GM12878 (cell line): ENCODE measurements at regions not wholly inside any gene's neighbourhood (a gene's known extent, or its start where the extent isn't known, plus 50 kb on each side); places are given as distances from the start of the nearest gene placed in this dataset.

Experiments
- ATAC-seq: fragments of 200-7000 bp; cut with Tn5 transposase; 3 replicates; pipeline ENCODE4 v1.9.1; 2020; ENCODE audit warnings: mild to moderate bottlenecking, moderate library complexity
- BruUV-seq: library from RNA; stranded (reverse); fragments of 400-500 nt; replicated peaks from 2 replicates; lab custom pipeline; 2021; lab: Mats Ljungman, UMichigan
- CTCF ChIA-PET: fragments of 300-600 bp; sonication (Branson Sonifier 250); formaldehyde crosslinking; extraction: SDS; loops from one replicate; lab custom pipeline; 2021; ENCODE audit warnings: inconsistent platforms; lab: Yijun Ruan, JAX
- POLR2A ChIA-PET: fragments of 350-600 bp; formaldehyde crosslinking; extraction: SDS; loops from one replicate; lab custom pipeline; 2021; ENCODE audit warnings: inconsistent platforms; lab: Charles Lee
- RAD21 ChIA-PET: fragments of 300-600 bp; sonication (Branson Sonifier 250); formaldehyde crosslinking; loops from one replicate; lab custom pipeline; 2023; ENCODE audit warnings: antibody characterized with exemption; ENCODE audit not compliant: unreplicated experiment; lab: Charles Lee
- SMC1A ChIA-PET: fragments of 300-600 bp; sonication (Branson Sonifier 250); formaldehyde crosslinking; loops from one replicate; lab custom pipeline; 2023; ENCODE audit not compliant: unreplicated experiment, uncharacterized antibody; lab: Charles Lee
- DNase-seq: peaks from one replicate; pipeline ENCODE4 v3.0.0-alpha.2; 2011; ENCODE audit warnings: low read depth, low spot score
- FAIRE-seq: peaks from 3 replicates; lab custom pipeline; 2011; peaks lifted over from hg19 to GRCh38; lab: Jason Lieb, UNC
- H2AFZ ChIP-seq: 2 replicates; pipeline ENCODE4 v1.6.0; 2011; ENCODE audit warnings: low read depth, low read length, control low read depth; ENCODE audit not compliant: control insufficient read depth
- H3K27ac ChIP-seq: 2 replicates; pipeline ENCODE4 v1.5.1; 2011; ENCODE audit warnings: control low read depth; ENCODE audit not compliant: control insufficient read depth, insufficient read depth
- H3K27me3 ChIP-seq, 2 experiments: replicated peaks in 1 of 2; 2 replicates each; pipeline versions ENCODE4 v1.6.0 to v1.6.1; 2011; ENCODE audit warnings: low read length in 1 of 2; ENCODE audit not compliant: control insufficient read depth in 2 of 2, insufficient read depth in 2 of 2
- H3K36me3 ChIP-seq, 2 experiments: 2 replicates each; pipeline ENCODE4 v1.5.1; 2011; ENCODE audit warnings: low read length in 1 of 2; ENCODE audit not compliant: control insufficient read depth in 2 of 2, insufficient read depth in 2 of 2
- H3K4me1 ChIP-seq: 2 replicates; pipeline ENCODE4 v1.6.1; 2011; ENCODE audit warnings: mild to moderate bottlenecking, low read length, moderate library complexity, mixed read lengths; ENCODE audit not compliant: control insufficient read depth, insufficient read depth
- H3K4me2 ChIP-seq: 2 replicates; pipeline ENCODE4 v1.6.0; 2011; ENCODE audit warnings: control low read depth; ENCODE audit not compliant: control insufficient read depth, insufficient read depth
- H3K4me3 ChIP-seq: fragments of 200-600 bp; sonication (generic); 2 replicates; pipeline ENCODE4 v1.5.1; 2016
- H3K79me2 ChIP-seq: 2 replicates; pipeline ENCODE4 v1.6.0; 2011; ENCODE audit warnings: low read length; ENCODE audit not compliant: control insufficient read depth, insufficient read depth
- H3K9ac ChIP-seq: 2 replicates; pipeline ENCODE4 v1.8.0; 2011; ENCODE audit warnings: low read length, control low read depth, mixed read lengths; ENCODE audit not compliant: control insufficient read depth, insufficient read depth
- H3K9me3 ChIP-seq: replicated peaks from 3 replicates; pipeline ENCODE4 v1.5.1; 2011; ENCODE audit warnings: mild to moderate bottlenecking, low read length; ENCODE audit not compliant: control insufficient read depth, insufficient read depth
- H4K20me1 ChIP-seq: 2 replicates; pipeline ENCODE4 v1.6.0; 2011; ENCODE audit not compliant: control insufficient read depth, insufficient read depth
- HDGF ChIP-seq: fragments of 450-650 bp; IDR thresholded peaks from 2 replicates; pipeline ENCODE4 v1.6.1; 2016; ENCODE audit warnings: antibody characterized with exemption
- IRF4 ChIP-seq: IDR thresholded peaks from 2 replicates; pipeline ENCODE4 v1.6.1; 2011; ENCODE audit warnings: low read depth, low read length
- MEF2B ChIP-seq: fragments of 450-650 bp; IDR thresholded peaks from 2 replicates; pipeline ENCODE4 v1.6.1; 2018; ENCODE audit warnings: mild to moderate bottlenecking, moderate library complexity; ENCODE audit not compliant: partially characterized antibody, poor library complexity, severe bottlenecking
- NBN ChIP-seq: fragments of 450-650 bp; IDR thresholded peaks from 2 replicates; pipeline ENCODE4 v1.6.1; 2016
- NFYB ChIP-seq: IDR thresholded peaks from 2 replicates; pipeline ENCODE4 v1.6.1; 2011; ENCODE audit warnings: low read depth, mild to moderate bottlenecking, low read length, improper control_type of control experiment, moderate library complexity; ENCODE audit not compliant: insufficient read depth
- POU2F2 ChIP-seq: IDR thresholded peaks from 3 replicates; pipeline ENCODE4 v1.6.1; 2011; ENCODE audit warnings: low read depth, mild to moderate bottlenecking, low read length, borderline replicate concordance
- SIN3A ChIP-seq: IDR thresholded peaks from 2 replicates; pipeline ENCODE4 v1.6.1; 2012; ENCODE audit warnings: low read depth, low read length, improper control_type of control experiment
- SMARCA5 ChIP-seq: fragments of 450-650 bp; IDR thresholded peaks from 2 replicates; pipeline ENCODE4 v1.6.1; 2017; ENCODE audit warnings: mild to moderate bottlenecking
- STAT1 ChIP-seq: fragments of 450-650 bp; conservative IDR thresholded peaks from 2 replicates; pipeline ENCODE4 v1.6.1; 2014; ENCODE audit warnings: antibody characterized with exemption, mild to moderate bottlenecking
- SUPT20H ChIP-seq: IDR thresholded peaks from 2 replicates; pipeline ENCODE4 v1.6.1; 2011; ENCODE audit warnings: low read depth, mild to moderate bottlenecking, low read length, moderate library complexity, borderline replicate concordance; ENCODE audit not compliant: control insufficient read depth
- ZNF274 ChIP-seq: IDR thresholded peaks from one replicate; pipeline ENCODE4 v1.8.0; 2011; ENCODE audit not compliant: insufficient read length, insufficient read depth
- ZZZ3 ChIP-seq: IDR thresholded peaks from 2 replicates; pipeline ENCODE4 v1.6.1; 2011; ENCODE audit warnings: low read depth; ENCODE audit not compliant: control insufficient read depth, insufficient read length
- WGBS: methylation state at CpG from one replicate; pipeline ENCODE4 v1.1.6; 2016; ENCODE audit warnings: low lambda C conversion rate; ENCODE audit not compliant: insufficient replicate concordance, insufficient coverage; ENCODE audit errors: missing lambda C conversion rate; 5-methylcytosine and 5-hydroxymethylcytosine counted together
- in situ Hi-C: fragments of 300-500 bp; cut with MboI; formaldehyde crosslinking; loops from 9 replicates; pipeline ENCODE4 v1.14.3; 2018; ENCODE audit warnings: mixed read lengths
- intact Hi-C: fragments of 100-400 bp; cut with micrococcal nuclease; formaldehyde crosslinking; loops from one replicate; pipeline ENCODE4 v1.14.2; 2022; ENCODE audit not compliant: unreplicated experiment
- TF ChIP-seq, protein P1 (sequence below): fragments of 450-650 bp; IDR thresholded peaks from 2 replicates; pipeline ENCODE4 v1.6.1; 2017; ENCODE audit warnings: mild to moderate bottlenecking
- TF ChIP-seq, protein P2 (sequence below), 3 experiments: IDR thresholded peaks in 2 of 3; conservative IDR thresholded peaks in 1 of 3; 2 replicates each; pipeline ENCODE4 v1.5.1; 2011; ENCODE audit warnings: low read depth in 3 of 3, low read length in 3 of 3, mild to moderate bottlenecking in 3 of 3, control low read depth in 2 of 3, moderate library complexity in 2 of 3, inconsistent platforms in 1 of 3, mixed read lengths in 1 of 3; ENCODE audit not compliant: control insufficient read depth in 2 of 3, insufficient read depth in 1 of 3; ENCODE audit errors: extremely low read depth in 1 of 3
- TF ChIP-seq, protein P3 (sequence below): fragments of 450-650 bp; IDR thresholded peaks from 2 replicates; pipeline ENCODE4 v1.6.1; 2018; ENCODE audit warnings: borderline replicate concordance, mild to moderate bottlenecking; ENCODE audit not compliant: partially characterized antibody
- TF ChIP-seq, protein P4 (sequence below): fragments of 450-650 bp; IDR thresholded peaks from 2 replicates; pipeline ENCODE4 v1.6.1; 2016; ENCODE audit warnings: mild to moderate bottlenecking

DNA sequence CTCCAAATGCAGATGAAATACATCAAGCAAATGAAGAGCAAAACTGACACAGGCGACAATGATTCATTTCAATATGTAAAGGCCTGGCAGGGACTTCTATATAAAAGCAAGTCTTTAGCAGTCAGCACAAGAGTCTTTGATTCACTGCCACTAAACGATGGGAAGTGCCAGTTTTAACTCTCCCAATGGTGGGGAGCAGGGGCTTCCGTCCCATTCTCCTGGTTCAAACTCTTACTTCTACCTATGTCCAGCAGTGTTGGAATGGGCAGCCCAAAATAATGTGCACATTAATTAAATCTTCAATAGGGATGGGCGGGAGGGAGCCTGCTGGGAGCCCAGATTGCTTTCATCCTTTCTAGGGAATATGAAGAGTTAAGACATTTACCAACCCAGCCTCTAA is 97.5 kb upstream of the MDM1 start (continued):
- TF ChIP-seq, protein P1, sequence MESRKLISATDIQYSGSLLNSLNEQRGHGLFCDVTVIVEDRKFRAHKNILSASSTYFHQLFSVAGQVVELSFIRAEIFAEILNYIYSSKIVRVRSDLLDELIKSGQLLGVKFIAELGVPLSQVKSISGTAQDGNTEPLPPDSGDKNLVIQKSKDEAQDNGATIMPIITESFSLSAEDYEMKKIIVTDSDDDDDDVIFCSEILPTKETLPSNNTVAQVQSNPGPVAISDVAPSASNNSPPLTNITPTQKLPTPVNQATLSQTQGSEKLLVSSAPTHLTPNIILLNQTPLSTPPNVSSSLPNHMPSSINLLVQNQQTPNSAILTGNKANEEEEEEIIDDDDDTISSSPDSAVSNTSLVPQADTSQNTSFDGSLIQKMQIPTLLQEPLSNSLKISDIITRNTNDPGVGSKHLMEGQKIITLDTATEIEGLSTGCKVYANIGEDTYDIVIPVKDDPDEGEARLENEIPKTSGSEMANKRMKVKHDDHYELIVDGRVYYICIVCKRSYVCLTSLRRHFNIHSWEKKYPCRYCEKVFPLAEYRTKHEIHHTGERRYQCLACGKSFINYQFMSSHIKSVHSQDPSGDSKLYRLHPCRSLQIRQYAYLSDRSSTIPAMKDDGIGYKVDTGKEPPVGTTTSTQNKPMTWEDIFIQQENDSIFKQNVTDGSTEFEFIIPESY = no peak
- TF ChIP-seq, protein P2, sequence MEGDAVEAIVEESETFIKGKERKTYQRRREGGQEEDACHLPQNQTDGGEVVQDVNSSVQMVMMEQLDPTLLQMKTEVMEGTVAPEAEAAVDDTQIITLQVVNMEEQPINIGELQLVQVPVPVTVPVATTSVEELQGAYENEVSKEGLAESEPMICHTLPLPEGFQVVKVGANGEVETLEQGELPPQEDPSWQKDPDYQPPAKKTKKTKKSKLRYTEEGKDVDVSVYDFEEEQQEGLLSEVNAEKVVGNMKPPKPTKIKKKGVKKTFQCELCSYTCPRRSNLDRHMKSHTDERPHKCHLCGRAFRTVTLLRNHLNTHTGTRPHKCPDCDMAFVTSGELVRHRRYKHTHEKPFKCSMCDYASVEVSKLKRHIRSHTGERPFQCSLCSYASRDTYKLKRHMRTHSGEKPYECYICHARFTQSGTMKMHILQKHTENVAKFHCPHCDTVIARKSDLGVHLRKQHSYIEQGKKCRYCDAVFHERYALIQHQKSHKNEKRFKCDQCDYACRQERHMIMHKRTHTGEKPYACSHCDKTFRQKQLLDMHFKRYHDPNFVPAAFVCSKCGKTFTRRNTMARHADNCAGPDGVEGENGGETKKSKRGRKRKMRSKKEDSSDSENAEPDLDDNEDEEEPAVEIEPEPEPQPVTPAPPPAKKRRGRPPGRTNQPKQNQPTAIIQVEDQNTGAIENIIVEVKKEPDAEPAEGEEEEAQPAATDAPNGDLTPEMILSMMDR (IDR thresholded peaks at IDR 0.05 in 2 of 3, conservative IDR thresholded peaks at IDR 0.05 in 1 of 3; ENCODE audit: control insufficient read depth in 2 of 3, extremely low read depth in 1 of 3, insufficient read depth in 1 of 3, low read depth in 3 of 3, low read length in 3 of 3) = no peak

- H3K9ac ChIP-seq = no peak overlapping the region
- FAIRE-seq (no peak), DNase-seq (no peak), ATAC-seq (no peak)
- intact Hi-C loops (no loop called here), in situ Hi-C loops (no loop called here)
- no peaks in the 10 kb centered on the region for H3K27me3 ChIP-seq
- H4K20me1 ChIP-seq = no peaks in the 10 kb centered on the region
- H3K4me2 ChIP-seq = no peak overlapping the region
- no peaks in the 10 kb centered on the region for H3K4me1 ChIP-seq
- peaks cover 7% of the 10 kb centered on the region; the same call in 2 of the 3 replicates for H3K9me3 ChIP-seq
- H3K79me2 ChIP-seq = no peaks in the 10 kb centered on the region
- no TSS peak for BruUV-seq
- ChIA-PET SMC1A (interaction anchor here (0.9 to 2.3 kb wide), 5 partner anchors 9 to 39 kb away, joined by 3 to 9 read pairs (median 5); no protein-coding TSS in a partner anchor), POLR2A (interaction anchor here (0.8 kb wide), 1 partner anchor 15 kb away, joined by 4 read pairs; no protein-coding TSS in a partner anchor), RAD21 (no interaction called here), CTCF (interaction anchor here (0.9 kb wide), 1 partner anchor 17 kb away, joined by 3 read pairs; no protein-coding TSS in a partner anchor)
- 90% methylated on average over 6 of the region's 6 CpGs for WGBS
- H3K27ac ChIP-seq = no peak overlapping the region
- H3K36me3 ChIP-seq = no peaks in the 10 kb centered on the region
- no peak overlapping the region for H3K4me3 ChIP-seq
- H2AFZ ChIP-seq = no peak overlapping the region
- TF ChIP-seq SUPT20H (no peak), IRF4 (no peak), ZZZ3 (no peak), ZNF274 (no peak), STAT1 (no peak), SMARCA5 (no peak), MEF2B (no peak), POU2F2 (no peak), NFYB (no peak), HDGF (no peak), SIN3A (no peak), NBN (no peak)
- TF ChIP-seq, protein P3, sequence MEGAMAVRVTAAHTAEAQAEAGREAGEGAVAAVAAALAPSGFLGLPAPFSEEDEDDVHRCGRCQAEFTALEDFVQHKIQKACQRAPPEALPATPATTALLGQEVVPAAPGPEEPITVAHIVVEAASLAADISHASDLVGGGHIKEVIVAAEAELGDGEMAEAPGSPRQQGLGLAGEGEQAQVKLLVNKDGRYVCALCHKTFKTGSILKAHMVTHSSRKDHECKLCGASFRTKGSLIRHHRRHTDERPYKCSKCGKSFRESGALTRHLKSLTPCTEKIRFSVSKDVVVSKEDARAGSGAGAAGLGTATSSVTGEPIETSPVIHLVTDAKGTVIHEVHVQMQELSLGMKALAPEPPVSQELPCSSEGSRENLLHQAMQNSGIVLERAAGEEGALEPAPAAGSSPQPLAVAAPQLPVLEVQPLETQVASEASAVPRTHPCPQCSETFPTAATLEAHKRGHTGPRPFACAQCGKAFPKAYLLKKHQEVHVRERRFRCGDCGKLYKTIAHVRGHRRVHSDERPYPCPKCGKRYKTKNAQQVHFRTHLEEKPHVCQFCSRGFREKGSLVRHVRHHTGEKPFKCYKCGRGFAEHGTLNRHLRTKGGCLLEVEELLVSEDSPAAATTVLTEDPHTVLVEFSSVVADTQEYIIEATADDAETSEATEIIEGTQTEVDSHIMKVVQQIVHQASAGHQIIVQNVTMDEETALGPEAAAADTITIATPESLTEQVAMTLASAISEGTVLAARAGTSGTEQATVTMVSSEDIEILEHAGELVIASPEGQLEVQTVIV = no peak
- TF ChIP-seq, protein P4, sequence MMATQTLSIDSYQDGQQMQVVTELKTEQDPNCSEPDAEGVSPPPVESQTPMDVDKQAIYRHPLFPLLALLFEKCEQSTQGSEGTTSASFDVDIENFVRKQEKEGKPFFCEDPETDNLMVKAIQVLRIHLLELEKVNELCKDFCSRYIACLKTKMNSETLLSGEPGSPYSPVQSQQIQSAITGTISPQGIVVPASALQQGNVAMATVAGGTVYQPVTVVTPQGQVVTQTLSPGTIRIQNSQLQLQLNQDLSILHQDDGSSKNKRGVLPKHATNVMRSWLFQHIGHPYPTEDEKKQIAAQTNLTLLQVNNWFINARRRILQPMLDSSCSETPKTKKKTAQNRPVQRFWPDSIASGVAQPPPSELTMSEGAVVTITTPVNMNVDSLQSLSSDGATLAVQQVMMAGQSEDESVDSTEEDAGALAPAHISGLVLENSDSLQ = no peak
Measured at GRCh38 chr12:68431786-68432185, 99.6 kb upstream of the MDM1 start.
